GM19467 (cell line): ENCODE measurements at regions not wholly inside any gene's neighbourhood (a gene's known extent, or its start where the extent isn't known, plus 50 kb on each side); places are given as distances from the start of the nearest gene placed in this dataset.
"Not testable (repeated sequence)": the region's sequence is repeated elsewhere in the genome, so short reads cannot be mapped to it uniquely, and the experiment has no call there.

ENCODE experiments used
- ATAC-seq: cut with Tn5 transposase; IDR thresholded peaks from one replicate; pipeline ENCODE4 v1.9.1; 2021; ENCODE audit warnings: mild to moderate bottlenecking, moderate library complexity; ENCODE audit not compliant: unreplicated experiment

DNA sequence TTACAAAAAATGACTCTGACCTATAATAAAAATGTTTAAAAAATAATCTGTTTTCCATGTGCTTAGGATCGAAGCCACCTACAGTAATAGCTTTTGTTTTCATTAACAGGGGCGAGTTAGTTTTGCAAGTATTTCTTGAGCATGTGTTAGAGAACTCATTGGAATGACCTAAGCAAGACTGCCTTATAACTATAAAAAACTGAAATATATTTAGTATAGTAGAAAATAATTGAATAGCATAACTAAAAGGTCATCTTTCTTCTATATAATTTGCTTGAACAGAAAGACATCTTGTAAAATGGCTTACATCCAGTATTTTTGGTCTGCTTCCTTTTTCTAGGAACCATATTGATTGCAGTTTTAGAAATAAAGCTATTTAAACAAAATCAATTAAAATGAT is 241.5 kb upstream of the NRIP1 start:
- ATAC-seq: no peak

DNA sequence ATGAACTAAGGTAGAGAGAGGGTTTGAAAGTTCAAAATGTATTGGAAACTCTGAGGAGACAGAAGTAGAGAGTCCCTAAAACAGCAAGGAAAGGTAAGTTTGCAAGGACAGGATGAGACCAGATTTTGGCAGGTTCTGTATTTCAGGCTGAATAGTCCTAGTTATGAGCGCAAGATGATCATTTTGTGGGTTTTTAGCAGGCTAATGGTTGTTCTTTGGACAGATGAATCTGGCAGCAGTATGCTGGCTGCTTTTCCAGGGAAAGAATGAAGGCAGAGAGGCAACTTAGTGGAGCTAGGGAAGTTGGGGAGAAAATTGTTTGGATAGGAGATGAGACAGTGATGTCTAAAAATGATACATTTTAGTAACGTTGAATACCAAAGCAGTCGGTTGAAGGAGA is 243.5 kb upstream of the NRIP1 start:
- ATAC-seq: no peak

DNA sequence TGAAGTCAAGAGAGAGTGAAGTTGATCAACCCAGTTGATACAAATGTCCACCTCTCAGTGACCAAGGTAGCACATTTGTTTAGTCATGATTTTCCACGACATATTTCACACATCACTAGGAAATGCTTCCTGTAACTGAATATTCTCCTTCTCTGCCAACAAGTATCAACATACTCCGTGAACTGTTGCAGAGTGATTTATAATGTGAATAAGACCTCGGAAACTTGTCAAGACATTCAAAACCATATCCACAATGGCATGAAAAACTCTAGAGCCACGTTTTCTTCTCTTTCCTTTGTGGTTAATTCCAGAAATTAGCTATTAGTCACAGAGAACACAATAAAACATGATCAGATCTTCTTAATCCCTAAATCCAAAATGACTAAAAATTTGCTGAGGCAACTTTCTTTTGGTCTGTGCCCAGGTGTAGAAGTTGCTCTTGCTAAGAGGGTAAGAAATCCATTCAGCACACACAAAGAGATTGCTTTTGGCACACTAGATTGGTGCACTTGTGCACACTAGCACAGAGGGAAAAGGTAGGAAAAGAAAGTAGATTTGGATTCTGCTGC is 244.3 kb upstream of the NRIP1 start:
- no peak for ATAC-seq

DNA sequence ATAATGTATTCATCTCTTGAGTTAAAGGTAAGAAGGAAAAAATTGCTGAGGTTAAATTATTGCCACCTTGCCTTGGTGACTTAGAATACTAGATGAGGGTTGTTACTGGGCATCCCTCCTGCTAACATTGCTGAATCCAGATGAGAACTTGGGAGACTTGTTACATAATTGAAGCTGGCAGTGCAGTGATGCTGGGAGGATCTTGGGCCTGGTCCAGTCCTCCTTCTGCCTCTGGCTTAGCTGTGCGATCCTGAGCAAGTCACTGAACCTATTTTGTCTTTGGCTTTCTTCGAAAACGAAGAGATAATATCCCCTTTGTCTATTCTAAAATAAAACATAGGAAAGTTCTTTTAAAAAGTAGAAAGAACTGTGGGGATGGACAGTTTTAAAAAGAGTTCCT is 244.9 kb upstream of the NRIP1 start:
- no peak for ATAC-seq

DNA sequence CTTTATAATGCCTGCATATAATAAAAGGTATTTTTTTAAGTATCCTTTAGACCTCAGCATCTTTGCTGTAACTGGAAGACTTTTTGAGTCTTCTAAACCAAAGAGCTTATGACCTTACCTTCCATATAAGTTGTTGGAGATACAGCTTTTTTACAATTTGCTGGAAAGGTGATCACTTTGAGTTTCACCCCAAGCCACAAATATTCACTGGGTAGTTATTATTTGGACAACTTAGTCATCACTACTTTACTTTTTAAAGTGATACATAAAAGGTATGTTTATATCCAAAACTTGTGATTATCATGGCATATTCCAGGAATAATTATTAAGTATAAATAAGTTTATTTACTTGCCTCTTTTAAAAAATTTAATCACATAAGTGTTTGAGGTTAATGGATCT is 246.7 kb upstream of the NRIP1 start:
- no peak for ATAC-seq

DNA sequence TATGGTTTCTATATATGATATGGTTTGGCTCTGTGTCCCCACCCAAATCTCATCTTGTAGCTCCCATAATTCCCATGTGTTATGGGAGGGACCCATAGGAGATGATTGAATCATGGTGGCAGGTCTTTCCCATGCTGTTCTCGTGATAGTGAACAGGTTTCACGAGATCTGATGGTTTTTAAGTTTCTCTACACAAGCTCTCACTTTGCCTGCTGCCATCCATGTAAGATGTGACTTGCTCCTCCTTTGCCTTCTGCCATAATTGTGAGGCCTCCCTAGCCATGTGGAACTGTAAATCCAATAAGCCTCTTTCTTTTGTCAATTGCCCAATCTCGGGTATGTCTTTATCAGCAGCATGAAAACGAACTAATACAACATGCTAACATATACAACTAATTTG is 252.2 kb upstream of the NRIP1 start:
- not testable (repeated sequence) for ATAC-seq

DNA sequence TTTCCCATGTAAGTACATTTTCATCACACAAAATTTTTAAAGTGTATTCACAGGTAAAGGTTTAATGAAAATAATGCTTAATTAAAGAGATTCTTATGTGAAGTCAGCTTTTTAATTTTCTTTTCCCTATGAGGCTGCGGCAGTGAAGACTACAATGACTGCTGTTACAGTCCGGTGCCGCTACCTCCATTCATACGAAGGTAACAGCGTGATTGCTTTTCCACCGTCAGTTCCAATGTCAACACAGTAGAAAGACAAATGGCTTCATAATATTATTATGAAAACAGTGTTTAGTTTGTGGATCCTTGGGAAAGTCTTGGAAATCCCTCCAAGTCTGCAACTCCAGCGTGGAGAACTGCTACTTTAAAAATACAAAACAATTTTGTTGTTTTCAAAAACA is 254.9 kb upstream of the NRIP1 start:
- no peak for ATAC-seq

DNA sequence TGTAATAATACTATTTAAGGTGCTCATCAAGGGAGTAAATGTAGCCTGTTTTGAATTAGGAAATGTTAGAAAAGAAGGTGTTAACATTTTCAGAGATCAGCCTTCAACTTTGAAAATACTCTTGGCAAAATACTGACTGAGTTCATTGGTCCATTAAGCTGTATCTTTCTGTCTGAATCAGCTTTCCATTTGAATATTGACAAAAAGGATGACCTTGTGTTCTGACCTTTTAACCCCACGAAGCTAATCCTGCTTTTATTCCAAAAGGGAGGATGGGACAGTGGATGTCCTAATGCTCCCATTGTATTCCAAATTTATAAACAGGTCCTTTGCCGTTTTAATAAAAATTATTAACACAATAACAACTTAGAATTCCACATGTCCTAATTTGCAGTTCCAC is 259.7 kb upstream of the NRIP1 start:
- ATAC-seq: no peak

DNA sequence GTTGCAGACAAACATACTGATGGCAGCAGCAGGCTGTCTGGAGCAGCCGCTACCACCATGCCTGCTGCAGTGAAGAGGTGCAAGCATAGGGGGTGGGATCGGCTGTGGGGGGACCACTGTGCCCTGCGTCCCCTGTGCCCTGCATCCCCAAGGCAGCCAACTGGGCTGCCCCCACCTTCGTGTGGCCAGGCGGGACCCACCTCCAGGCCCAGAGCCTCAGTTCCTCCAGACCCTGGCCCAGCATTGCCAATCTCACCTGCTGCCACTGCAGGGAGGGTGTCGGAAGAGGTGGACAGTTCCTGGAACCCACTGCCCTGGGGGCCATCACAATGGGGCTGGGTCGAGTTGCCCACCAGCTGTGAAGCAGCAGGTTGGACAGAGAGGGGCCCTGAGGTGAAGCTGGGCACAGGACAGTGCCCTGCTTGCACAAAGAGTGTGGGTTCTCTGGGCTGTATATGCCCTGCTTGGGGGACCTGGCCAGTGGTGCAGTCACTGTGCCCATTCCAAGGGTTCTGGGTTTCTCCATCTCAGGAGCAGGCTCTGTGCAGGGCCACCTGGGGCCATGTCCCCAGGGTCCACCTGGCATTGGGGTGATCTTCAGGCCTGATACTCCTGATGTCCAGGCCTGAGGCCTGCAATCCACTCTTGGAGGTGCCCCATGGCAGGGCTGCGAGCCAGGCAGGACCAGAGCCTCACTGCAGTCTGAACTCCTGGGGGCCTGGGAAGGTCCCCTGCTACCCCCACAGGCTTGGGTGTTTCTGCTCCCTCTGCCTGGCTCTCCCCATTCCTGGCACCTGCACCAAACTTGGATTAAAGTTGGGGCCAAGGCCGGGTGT is 261.4 kb upstream of the NRIP1 start:
- no peak for ATAC-seq

DNA sequence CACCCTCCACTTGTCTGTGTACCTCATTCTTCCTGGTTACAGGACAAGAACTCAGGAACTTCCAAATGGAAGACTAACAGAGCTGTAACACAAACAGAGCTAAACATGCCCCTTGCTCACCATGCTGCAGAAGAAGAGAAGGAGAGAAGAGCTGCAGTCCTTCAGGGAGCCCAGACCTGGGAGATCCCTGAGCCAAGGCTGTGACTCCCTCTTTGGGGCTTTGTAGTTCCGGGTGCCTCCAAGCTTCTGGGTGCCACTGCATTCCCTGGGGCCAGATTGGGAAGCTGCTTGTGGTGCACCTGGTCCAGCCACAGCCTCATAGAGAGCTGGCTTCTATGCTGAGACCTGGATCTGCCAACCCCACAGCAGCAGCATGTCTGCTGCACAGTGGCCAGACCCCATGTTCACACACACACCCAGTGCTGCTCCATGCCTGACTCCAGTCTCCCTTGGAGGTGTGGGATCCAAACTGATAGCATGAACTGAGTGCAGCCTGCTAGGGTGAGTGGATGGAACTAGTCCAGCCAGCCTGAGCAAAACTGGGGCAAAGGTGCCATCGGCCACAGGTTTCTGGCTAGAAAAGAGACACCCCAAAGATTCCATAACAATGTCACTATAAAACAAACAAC is 263.0 kb upstream of the NRIP1 start:
- no peak for ATAC-seq

DNA sequence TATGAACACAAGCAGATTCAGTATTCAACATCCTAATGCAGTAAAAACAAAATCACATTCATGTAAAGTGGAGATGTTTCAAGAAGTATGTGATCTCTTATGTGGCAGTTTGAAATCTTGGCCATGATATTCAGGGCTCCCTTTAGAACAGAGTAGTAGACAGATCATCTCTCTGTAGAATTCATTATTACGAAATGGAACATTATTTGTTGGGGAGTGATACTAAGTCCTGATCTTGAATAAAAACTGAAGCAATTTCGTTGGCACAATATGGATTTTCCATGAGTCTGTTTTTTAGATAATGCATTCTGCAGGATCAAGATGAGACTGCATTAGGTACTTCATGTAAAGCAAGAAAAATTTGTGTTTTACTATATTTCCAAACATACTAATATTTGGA is 264.4 kb upstream of the NRIP1 start:
- no peak for ATAC-seq

DNA sequence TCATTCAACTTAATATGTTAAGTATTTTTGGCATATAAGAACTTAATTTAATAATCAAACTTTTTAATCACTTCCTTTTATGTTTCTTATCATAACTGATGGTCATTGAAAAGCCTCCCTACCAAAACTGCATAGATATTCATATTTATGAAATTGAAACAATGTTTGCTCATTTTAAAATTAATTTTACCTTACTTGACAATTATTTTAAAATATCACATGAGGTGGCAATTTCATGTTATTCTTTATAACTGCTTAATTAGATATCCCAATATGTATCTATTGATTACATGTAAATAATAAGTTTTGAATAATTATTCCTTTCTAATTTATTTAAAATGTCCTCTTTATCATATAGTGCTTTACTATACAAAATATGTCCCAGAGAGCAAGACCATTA is 266.1 kb upstream of the NRIP1 start:
- no peak for ATAC-seq

DNA sequence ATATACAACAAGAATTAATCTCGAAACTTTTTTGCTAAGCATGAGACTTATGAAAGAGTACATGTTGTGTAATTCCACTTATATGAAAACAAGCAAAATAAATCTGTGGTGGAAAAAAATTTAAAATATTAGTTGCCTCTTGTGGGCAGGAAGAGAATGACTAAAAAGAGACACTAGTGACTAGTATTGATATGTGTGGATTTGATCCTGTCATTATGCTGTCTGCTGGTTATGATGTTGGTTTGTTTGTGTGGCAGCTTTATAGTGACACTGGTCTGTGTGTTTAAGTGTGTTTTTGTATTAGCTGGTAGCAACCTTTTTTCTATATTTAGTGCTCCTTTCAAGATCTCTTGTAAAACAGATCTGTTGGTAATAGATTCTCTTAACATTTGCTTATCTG is 267.8 kb upstream of the NRIP1 start:
- ATAC-seq: no peak

DNA sequence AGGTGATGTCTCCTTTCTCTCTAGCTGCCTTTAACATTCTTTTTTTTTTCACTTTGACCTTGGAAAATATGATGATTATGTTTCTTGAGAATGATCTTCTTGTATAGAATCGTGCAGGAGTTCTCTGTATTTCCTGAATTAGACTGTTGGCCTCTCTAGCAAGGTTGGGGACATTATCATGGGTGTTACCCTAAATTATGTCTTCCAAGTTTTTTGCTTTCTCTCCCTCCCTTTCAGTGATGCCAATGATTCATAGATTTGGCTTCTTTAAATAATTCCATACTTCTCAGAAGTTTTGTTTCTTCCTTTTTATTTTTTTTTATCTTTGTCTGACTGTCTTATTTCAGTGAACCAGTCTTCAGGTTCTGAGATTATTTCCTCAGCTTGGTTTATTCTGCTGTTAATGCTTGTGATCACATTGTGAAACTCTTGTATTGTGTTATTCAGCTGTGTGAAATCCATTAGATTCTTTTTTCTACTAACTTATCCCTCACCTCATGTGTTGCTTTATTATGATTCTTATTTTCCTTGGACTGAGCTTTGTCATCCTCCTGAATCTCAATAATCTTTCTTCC is 268.4 kb upstream of the NRIP1 start:
- no peak for ATAC-seq

DNA sequence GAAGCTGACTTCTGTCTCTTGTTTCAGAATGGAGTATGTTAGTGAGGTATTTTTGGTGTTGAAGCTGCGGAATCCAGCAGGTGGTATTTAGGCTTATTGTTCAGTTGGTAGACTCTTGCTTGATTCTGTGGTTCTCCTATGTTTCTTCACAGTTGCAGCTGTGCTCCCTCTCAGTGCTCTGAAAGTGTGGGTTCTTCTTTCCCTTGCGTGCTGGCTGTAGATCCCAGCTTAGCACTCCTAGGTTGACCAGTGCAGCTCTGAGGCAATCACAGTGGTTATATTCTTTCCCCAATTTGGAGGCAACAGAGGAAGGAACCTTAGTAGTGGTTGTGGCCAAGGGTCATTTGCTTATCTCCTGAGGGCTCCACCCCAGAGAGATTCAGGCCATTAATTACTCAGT is 269.2 kb upstream of the NRIP1 start:
- ATAC-seq: no peak

DNA sequence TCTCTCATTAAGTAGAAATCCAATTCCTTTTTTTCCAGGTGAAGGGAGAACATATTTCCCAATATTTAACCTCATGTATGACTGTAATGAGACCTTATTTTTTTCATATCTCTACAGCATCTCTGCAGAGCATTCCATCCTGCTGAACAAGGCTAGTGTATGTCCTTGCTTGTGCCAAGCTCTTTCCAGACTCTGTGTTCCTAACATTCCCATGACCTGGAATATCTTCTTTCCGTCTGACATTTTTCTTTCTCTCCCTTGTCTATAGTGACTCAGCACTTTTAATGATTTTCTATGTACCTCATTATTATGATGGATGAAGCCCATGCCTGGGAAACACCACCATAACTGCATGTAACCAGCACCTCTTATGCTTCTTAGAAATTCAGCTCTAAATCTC is 278.3 kb upstream of the NRIP1 start:
- ATAC-seq: no peak

DNA sequence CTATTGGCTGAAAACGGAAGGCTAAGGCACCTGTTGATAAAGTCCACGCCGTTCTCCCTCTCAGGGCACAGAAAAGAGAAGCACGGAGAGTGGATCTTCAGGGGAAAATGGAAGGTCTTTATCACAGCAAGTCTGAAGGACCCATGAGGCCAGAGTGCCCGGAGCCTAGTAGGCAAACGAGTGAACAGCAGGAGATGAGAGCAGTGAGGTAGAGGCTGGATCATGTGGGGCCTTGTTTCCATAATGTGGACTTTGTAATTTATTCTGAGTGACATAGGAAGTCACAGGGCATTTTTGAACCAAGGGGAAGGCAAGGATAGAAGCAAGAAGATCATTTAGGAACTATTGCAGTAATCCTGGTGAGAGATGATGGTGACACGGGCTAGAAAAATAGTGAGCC is 287.2 kb upstream of the NRIP1 start:
- ATAC-seq: no peak

DNA sequence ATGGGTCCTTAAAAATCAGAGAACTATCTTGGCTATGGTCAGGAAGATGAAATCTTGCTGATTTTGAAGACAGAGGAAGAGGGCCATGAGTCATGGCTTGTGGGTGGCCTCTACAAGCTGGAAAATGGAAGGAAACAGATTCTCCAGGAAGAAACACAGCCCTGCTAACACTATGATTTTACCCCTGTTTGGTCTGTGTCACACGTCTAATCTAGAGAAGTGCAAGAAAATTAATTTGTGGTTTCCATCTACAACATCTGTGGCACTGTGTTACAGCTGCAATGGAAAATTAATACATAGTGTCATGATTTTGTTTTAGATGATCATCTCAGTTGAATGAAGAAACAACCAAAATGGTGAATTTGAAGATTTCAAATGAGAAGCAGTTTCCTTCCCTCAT is 288.7 kb upstream of the NRIP1 start:
- no peak for ATAC-seq

DNA sequence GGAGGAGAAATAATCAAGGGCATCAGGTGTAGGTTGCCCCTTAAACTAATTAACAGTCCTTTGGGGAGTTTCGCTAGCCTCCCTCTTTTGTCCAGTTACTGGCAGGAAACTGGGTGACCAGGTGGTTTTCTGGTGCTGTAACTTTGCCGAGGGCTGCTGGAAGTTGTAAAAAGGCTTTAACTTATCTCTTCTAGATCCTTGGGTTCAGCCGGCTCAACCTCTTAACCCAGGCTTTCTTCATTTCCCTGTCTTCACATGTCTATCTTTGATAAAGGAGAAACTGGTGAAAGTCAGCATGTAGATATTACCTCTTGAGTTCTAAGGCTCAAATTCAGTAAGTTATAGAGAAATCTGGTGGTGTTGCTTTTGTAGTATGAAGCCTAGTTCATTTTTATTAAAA is 289.7 kb upstream of the NRIP1 start:
- no peak for ATAC-seq

DNA sequence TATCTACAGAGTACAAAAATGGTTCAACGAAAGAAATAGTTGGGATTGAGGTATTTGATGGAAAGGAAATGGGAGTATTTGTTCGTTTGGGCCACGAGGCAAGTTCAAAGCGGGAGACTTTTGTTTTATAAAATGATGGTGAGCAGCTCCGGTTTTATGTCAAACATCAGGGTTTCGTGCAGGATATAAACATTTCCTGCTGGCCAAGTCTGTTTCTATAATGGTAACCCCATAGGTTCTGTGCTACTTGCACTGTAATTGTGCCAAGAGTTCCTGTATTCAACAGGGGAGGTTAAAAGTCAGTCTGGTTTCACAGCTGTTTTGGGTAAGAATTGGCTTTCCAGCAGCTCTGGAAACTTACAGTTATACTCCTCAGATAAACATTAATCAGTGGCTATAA is 290.3 kb upstream of the NRIP1 start:
- ATAC-seq: no peak

DNA sequence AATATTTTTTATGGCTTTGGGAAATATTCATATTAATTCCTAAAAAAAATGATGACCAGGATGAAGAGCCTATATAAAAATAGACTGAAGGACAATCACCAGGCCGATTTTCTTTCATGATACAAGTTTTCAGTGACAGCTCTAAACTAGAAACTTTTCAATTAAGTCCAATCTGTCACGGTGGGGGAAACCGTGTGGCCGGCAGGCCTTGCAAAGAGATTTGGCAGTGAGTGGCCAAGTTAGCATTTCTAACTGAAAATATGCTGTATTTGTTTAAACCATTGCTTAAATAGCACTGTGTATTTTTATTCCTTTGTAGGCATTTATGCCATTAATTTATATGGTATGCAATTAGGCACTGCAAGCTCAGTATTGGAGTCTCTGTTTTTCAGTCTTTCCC is 294.5 kb upstream of the NRIP1 start:
- ATAC-seq: no peak

DNA sequence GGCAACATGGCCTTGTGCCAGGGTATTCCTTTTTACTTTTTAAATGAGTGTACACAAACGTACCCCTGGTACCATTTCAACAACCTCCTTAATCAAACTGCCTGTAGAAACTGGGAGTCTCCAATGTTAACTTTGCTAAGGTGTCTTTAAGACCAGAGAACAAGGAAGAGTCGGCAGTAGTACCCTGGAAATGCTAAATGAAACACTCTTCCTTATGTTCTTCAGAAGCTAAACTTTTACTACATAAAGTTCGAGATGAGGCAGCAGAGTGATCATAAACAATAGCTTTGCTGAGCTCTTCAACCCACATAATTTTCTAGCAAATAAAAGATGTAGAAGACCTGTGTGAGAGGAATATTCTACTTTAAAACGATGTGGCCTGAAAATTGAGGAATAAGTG is 297.7 kb upstream of the NRIP1 start:
- ATAC-seq: no peak
